Omental fat pad (tissue), 3 donors: ENCODE measurements at regions not wholly inside any gene's neighbourhood (a gene's known extent, or its start where the extent isn't known, plus 50 kb on each side); places are given as distances from the start of the nearest gene placed in this dataset.

Experiments
- ATAC-seq: fragments of 150-250 bp; one replicate; pipeline ENCODE4 v1.9.1; 2016; ENCODE audit warnings: mild to moderate bottlenecking, moderate library complexity; ENCODE audit not compliant: low FRiP score
- DNase-seq: peaks from one replicate; pipeline ENCODE4 v3.0.0-alpha.2; 2019; ENCODE audit warnings: low spot score
- TF ChIP-seq, protein P1 (sequence below), 3 donors: fragments of 450-650 bp; IDR thresholded peaks; one replicate each; pipeline ENCODE4 v1.5.1; 2016 to 2017; ENCODE audit warnings: antibody characterized with exemption in 3 of 3, mild to moderate bottlenecking in 3 of 3, moderate library complexity in 2 of 3

GRCh38 chr7:46775776-46776175 lies 806.1 kb downstream of the TNS3 start:
- TF ChIP-seq, protein P1, sequence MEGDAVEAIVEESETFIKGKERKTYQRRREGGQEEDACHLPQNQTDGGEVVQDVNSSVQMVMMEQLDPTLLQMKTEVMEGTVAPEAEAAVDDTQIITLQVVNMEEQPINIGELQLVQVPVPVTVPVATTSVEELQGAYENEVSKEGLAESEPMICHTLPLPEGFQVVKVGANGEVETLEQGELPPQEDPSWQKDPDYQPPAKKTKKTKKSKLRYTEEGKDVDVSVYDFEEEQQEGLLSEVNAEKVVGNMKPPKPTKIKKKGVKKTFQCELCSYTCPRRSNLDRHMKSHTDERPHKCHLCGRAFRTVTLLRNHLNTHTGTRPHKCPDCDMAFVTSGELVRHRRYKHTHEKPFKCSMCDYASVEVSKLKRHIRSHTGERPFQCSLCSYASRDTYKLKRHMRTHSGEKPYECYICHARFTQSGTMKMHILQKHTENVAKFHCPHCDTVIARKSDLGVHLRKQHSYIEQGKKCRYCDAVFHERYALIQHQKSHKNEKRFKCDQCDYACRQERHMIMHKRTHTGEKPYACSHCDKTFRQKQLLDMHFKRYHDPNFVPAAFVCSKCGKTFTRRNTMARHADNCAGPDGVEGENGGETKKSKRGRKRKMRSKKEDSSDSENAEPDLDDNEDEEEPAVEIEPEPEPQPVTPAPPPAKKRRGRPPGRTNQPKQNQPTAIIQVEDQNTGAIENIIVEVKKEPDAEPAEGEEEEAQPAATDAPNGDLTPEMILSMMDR (IDR thresholded peaks at IDR 0.05) = no peak
- DNase-seq (no peak), ATAC-seq (no peak)

- no peak for DNase-seq
- TF ChIP-seq, protein P1 (IDR thresholded peaks at IDR 0.05) = no peak
- ATAC-seq = no peak
These were observed 806.9 kb downstream of the TNS3 start for GRCh38 chr7:46775020-46775419.

GRCh38 chr7:46774515-46774914 lies 807.4 kb downstream of the TNS3 start:
- no peak for ATAC-seq
- no peak for DNase-seq
- TF ChIP-seq, protein P1 (IDR thresholded peaks at IDR 0.05) = no peak

DNA sequence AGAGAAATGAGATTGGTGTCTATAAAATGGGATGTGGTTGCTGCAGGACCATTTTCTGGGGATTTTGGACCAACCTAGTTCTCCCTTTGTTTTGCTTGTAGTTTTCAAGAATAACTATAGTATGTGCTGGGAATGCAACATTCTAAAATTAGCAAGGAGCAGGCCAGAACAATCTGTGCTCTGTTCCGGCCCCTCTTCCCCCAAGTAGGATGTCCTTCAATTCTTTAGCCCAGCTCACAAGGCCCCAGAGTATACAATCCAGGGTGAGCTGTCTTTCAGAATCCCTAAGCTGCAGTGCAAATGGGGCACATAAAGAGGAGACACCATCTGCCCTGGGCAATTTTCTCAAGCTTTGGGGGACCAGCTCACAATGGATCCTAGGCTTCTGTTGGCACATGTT lies 809.1 kb downstream of the TNS3 start:
- TF ChIP-seq, protein P1 (IDR thresholded peaks at IDR 0.05) = no peak
- DNase-seq (no peak), ATAC-seq (no peak)

DNA sequence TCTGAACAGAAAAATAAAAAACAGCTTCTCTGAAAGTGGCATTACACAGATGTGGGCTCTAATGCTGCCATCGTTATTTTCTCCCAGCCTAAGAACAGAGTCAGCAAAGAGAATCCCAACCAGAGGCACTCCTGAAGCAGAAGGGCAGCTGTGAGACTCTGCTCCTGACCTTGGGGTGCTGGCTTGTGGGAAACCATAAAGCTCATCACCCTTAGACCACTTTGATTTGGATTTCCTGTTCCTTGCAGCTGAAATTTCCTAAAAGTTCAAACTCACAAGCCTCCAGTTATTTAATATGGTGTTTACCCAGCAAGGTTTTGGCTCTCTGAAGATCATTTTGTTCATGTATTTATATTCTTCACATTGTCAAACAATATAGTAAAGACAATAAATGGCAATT lies 814.8 kb downstream of the TNS3 start:
- no peak for ATAC-seq
- TF ChIP-seq, protein P1 (IDR thresholded peaks at IDR 0.05) = no peak
- DNase-seq = no peak

DNA sequence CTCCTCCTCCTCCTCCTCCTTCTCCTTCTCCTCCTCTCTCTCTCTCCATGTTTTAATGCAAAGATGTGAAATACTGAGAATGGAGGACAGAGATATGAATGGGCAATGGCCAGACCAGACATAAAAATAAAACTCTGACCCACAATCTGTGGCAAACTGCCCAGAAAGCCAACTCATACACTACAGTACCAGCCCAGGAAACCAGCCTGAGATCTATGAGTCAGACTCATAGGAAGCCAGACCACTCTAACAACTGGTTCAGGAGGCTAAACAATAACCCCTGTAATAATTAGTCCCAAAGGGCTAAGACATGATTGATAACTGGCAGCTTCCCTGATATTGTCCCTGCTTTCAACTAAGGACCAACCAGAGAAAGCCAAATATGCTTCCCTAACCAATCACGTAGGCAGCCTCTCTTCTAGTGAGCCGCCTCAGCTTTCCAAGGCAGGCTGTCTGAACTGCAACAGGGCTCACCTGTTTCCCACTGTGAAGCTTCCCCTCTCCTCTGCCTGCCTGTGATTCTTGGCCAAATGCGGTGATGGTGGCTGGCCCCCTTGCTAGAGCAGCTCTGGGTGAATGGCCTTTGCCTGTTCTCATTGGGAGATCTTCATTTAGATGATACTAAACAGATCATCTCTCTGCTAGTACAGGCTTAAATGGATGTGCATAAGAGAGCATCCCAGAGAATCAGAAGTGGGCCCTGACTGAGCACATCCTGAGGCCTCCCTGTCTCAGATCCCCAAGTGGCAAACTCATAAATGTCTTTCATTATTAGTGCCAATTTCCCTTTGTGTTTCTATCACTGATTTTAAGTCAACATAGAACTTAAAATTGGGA lies 817.6 kb downstream of the TNS3 start:
- TF ChIP-seq, protein P1 (IDR thresholded peaks at IDR 0.05) = no peak
- DNase-seq (no peak), ATAC-seq (peak; percentile 86)

GRCh38 chr7:46763344-46763743 lies 818.6 kb downstream of the TNS3 start:
- ATAC-seq = no peak
- TF ChIP-seq, protein P1 (IDR thresholded peaks at IDR 0.05) = no peak

More at GRCh38 chr7:46763344-46763743, 818.6 kb downstream of the TNS3 start:
- DNase-seq = no peak
